ENCODE measurements at regions not wholly inside any gene's neighbourhood (a gene's known extent, or its start where the extent isn't known, plus 50 kb on each side); places are given as distances from the start of the nearest gene placed in this dataset.

- no peak for DNase-seq (ENCODE audit: low read depth, low spot score)
Observed at GRCh38 chr10:124228471-124228870, 135.1 kb upstream of the CHST15 start.

- DNase-seq (ENCODE audit: low read depth, low spot score): no peak
Observed at GRCh38 chr10:124227988-124228387, 134.6 kb upstream of the CHST15 start.

DNA sequence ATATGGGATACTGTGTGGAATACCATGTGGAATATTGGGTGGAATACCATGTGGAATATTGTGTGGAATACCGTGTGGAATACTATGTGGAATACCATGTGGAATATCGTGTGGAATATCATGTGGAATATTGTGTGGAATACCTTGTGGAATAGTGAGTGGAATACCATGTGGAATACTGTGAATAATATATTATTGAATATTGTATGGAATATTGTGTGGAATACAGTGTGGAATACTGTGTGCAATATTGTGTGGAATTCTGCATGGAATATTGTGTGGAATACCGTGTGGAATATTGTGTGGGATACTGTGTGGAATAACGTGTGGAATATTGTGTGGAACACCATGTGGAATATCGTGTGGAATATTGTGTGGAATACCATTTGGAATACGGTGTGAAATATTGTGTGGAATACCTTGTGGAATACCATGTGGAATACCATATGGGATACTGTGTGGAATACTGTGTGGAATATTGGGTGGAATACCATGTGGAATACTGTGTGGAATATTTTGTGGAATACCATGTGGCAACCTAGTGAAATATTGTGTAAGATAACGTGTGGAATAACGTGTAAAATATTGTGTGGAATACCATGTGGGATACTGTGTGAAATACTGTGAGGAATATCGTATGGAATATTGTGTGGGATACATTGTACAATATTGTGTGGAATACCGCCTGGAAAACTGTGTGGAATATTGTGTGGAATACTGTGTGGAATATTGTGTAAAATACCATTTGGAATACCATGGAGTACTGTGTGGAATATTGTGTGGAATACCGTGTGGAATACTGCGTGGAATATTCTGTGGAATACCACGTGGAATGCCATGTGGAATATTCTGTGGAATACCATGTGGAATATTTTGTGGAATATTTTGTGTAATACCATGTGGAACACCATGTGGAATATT, 133.9 kb upstream of the CHST15 start:
- no peak for DNase-seq (ENCODE audit: low read depth, low spot score)

- no peak for DNase-seq (ENCODE audit: low read depth, low spot score)
Observed at GRCh38 chr10:124226271-124227054, 133.1 kb upstream of the CHST15 start.

- DNase-seq (ENCODE audit: low read depth, low spot score): no peak
Observed at GRCh38 chr10:124225467-124226270, 132.3 kb upstream of the CHST15 start.

DNA sequence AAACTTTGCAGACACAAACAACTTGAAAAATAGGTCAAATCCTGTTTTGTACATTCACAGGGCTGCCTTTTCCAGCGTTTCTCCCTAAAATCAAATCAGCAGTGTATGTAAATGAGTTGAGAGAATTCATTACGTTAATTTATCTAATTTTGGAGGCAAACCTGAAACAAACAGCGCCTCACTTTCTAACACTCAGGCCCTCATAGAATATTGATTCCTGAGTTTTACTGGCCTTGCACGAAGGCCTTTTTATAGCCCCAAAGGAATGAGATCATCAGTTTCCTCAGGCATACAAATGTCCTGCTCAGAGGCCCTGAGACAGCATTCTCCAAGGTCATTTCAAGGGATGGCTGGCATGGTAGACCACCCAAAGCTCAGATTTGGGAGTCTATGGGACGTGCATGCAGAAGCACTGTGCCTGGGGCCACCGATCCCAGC, 131.7 kb upstream of the CHST15 start:
- DNase-seq (ENCODE audit: low read depth, low spot score): no peak

- DNase-seq (ENCODE audit: low read depth, low spot score): no peak
Observed at GRCh38 chr10:124224331-124225028, 131.1 kb upstream of the CHST15 start.

- DNase-seq (ENCODE audit: low read depth, low spot score): no peak
Observed at GRCh38 chr10:124223711-124224085, 130.3 kb upstream of the CHST15 start.

DNA sequence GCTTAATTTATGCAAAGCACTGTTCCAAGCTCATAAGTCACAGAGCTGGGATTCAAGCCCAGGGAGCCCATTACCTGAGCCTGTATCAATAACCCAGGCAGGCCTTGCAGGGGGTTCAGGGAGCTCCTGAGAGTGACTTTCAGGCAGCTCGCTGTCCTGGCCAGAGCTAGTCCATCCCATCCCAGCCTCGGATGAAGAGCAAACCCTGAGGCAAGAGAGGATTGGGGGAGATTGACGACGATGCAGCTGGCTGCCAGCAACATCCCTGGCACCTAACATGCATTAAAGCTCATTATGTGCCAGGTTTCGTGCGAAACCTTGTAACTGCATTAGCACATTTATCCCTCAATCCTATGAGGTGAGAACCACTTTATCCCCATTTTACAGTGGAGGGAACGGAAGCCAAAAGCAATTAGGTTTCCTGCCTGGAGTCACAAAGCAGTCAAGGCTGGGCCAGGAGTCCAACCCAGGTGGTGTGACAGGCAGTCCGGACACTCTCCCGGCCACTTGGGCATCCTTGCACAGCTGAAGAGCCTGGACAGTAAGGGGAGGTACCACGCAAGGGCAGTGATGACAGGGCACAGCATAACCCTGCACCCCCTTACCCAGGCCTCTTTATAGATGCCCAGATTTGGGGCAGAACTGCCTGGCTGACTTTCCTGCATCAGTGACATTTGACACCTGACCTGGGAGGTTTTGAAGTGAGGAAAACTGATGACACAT, 129.8 kb upstream of the CHST15 start:
- DNase-seq (ENCODE audit: low read depth, low spot score): no peak

DNA sequence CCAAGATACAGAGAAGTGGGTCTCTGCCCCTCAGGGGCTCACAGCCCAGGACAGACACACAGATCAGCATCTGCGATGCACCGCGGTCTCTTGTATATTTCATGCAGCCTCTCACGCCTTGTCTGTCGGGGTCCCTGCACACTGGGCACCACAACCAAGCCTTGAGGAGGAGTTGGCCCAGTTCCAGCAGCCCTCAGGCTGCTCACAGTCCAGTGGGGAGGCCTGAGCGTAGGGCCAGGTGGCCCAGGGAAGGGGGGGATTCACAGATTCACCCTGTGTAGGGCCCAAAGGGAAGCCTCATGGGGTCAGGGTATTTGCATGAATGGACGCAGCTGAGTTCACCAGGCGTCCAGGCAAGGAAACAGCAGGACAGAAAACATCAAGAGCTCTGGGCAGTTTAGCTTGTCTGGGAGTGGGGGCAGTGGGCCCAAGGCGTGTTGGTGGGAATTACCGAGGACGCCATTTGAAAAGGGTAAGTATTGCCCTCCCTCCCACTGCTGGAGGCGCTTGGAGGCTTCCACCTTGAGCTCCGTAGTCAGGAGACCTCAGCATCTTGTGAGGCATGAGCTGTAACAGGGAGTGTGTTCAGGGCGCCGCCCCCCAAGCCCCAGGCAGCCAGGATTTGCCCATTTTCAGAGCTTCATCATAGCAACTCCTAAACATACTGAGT, 129.1 kb upstream of the CHST15 start:
- peak; percentile 74 for DNase-seq (ENCODE audit: low read depth, low spot score)

DNA sequence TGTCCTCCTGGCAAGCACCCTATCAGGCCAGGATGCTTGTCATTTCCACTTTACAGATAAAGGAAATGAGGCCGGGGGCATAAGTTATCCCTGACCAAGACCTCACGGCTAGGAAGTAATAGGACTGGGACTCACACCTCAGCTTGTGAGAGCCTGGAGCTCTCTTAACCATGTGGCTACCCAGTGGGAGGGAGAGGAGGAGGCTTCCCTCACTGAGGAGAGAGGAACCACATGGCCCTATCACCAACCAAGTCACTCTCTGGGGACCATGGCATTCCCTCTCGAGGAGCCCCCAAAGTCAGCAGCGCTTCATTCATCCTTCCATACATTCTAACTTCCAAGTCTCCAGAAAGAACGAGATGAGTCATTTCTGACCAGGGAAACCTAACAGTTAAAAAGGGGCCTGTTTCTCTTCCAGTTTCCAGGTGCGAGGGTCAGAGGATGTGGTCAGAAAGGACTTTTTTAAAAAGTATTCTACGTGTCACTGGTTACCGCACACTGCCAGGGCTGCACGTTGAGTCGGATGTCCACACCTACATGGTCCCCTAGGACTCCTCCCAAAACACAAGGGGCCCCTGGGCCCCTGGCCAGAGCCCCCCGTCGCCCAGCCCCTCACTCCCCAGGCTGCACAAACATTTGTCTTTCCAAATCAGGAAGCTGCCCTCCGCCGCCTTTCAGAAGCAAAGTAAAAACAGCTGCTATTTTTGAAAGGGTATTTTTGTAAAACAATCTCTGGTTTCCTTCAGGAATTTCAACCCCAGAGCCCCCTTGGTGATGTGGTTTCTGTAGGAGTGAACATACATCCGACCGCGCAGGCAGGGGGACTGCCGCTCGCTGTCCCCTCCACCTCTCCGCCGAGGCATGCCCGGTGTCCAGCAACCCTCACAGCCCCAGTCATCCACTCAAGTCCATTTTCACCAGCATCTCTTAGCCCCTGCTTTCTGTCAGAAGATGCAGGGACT, 128.2 kb upstream of the CHST15 start:
- DNase-seq (ENCODE audit: low read depth, low spot score): peak; percentile 64

DNA sequence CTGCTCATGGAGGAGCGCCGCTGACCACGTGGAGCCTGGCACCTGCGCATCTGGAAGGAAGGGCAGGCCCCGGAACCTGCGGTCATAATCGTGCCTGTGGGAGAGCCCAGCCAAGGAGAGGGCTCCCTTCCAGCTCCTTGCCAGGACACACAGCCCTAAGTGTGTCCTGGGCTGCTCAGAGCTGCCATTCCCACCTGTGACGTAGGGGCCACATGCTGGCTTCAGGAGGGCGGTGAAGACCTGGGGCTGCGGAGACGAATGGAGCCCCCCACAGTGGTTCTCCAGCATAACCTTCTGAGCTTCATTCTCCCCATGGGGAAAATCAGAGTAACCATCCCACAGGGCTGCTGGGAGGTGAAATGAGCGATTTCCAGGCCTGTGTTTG, 127.6 kb upstream of the CHST15 start:
- DNase-seq (ENCODE audit: low read depth, low spot score): no peak

DNA sequence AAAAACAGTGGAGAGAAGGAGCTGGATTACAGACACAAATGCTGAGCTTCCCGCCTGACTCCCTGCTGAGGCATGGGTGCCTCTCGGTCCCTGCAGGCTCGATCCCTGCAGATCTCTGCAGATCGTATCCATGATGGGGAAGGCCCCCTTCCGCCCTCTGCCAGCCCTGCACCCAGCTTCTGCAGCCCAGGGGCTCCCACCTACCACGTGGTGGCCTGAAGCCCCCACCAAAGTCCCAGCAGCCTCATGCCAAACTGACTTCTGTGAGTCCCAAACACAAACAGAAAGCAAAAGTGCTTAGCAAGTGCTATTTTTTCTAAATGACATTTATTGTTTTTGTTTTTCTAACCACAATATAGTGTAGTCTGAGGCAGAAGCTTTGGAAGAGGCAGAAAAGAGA, 127.1 kb upstream of the CHST15 start:
- no peak for DNase-seq (ENCODE audit: low read depth, low spot score)

GRCh38 chr10:124219655-124220054, 126.3 kb upstream of the CHST15 start:
- DNase-seq (ENCODE audit: low read depth, low spot score): no peak

- DNase-seq (ENCODE audit: low read depth, low spot score): no peak
Observed at GRCh38 chr10:124219062-124219461, 125.7 kb upstream of the CHST15 start.

- no peak for DNase-seq (ENCODE audit: low read depth, low spot score)
Observed at GRCh38 chr10:124217906-124218804, 124.8 kb upstream of the CHST15 start.

GRCh38 chr10:124217031-124217430, 123.6 kb upstream of the CHST15 start:
- DNase-seq (ENCODE audit: low read depth, low spot score): no peak

Data from brain pericyte (primary cell).